ENCODE measurements at regions not wholly inside any gene's neighbourhood (a gene's known extent, or its start where the extent isn't known, plus 50 kb on each side); places are given as distances from the start of the nearest gene placed in this dataset.
A peak's percentile ranks its signal among the peaks of the same experiment; 100 is the strongest.

GRCh38 chr2:164439885-164440284 is 181.4 kb downstream of the GRB14 start:
- Histone ChIP-seq H3K4me3 (ENCODE audit: low read depth, low read length) (no peak overlapping the region), H3K27ac (ENCODE audit: low read depth, low read length) (no peak overlapping the region), H3K27me3 (ENCODE audit: control insufficient read depth, insufficient read depth, low read length) (no peaks in the 10 kb centered on the region), H3K9me3 (ENCODE audit: control insufficient read depth, insufficient read depth, low read length) (no peaks in the 10 kb centered on the region)
- POLR2A ChIA-PET: no interaction called here
- TF ChIP-seq CTCF (IDR thresholded peaks at IDR 0.05; ENCODE audit: low read depth, low read length): no peak
- CTCF ChIA-PET: no interaction called here
- DNase-seq (ENCODE audit: low read depth, low spot score): no peak

- no peak for DNase-seq (ENCODE audit: low read depth, low spot score)
- Histone ChIP-seq H3K9me3 (ENCODE audit: control insufficient read depth, insufficient read depth, low read length) (no peaks in the 10 kb centered on the region), H3K27ac (ENCODE audit: low read depth, low read length) (no peak overlapping the region), H3K27me3 (ENCODE audit: control insufficient read depth, insufficient read depth, low read length) (no peaks in the 10 kb centered on the region), H3K4me3 (ENCODE audit: low read depth, low read length) (no peak overlapping the region)
- ChIA-PET CTCF (no interaction called here), POLR2A (no interaction called here)
- TF ChIP-seq CTCF (IDR thresholded peaks at IDR 0.05; ENCODE audit: low read depth, low read length): no peak
Observed at GRCh38 chr2:164439235-164439634, 182.0 kb downstream of the GRB14 start.

- no peak for TF ChIP-seq CTCF (IDR thresholded peaks at IDR 0.05; ENCODE audit: low read depth, low read length)
- no peak for DNase-seq (ENCODE audit: low read depth, low spot score)
- Histone ChIP-seq H3K27me3 (ENCODE audit: control insufficient read depth, insufficient read depth, low read length) (no peaks in the 10 kb centered on the region), H3K9me3 (ENCODE audit: control insufficient read depth, insufficient read depth, low read length) (no peaks in the 10 kb centered on the region), H3K4me3 (ENCODE audit: low read depth, low read length) (no peak overlapping the region), H3K27ac (ENCODE audit: low read depth, low read length) (no peak overlapping the region)
- ChIA-PET POLR2A (no interaction called here), CTCF (no interaction called here)
Observed at GRCh38 chr2:164438490-164439205, 182.6 kb downstream of the GRB14 start.

- no peak for DNase-seq (ENCODE audit: low read depth, low spot score)
- CTCF ChIA-PET: interaction anchor here (1.1 kb wide), 1 partner anchor 9 kb away, joined by 4 read pairs; no protein-coding TSS in a partner anchor
- H3K27ac ChIP-seq (ENCODE audit: low read depth, low read length): no peak overlapping the region
- no peaks in the 10 kb centered on the region for H3K27me3 ChIP-seq (ENCODE audit: control insufficient read depth, insufficient read depth, low read length)
- no peaks in the 10 kb centered on the region for H3K9me3 ChIP-seq (ENCODE audit: control insufficient read depth, insufficient read depth, low read length)
- POLR2A ChIA-PET: interaction anchor here (0.6 kb wide), 1 partner anchor 1278 kb away, joined by 3 read pairs; no protein-coding TSS in a partner anchor
- no peak overlapping the region for H3K4me3 ChIP-seq (ENCODE audit: low read depth, low read length)
- TF ChIP-seq CTCF (IDR thresholded peaks at IDR 0.05; ENCODE audit: low read depth, low read length): no peak
Observed at GRCh38 chr2:164436131-164436530, 185.2 kb downstream of the GRB14 start.

GRCh38 chr2:164430166-164430783 is 191.0 kb downstream of the GRB14 start:
- Histone ChIP-seq H3K27me3 (ENCODE audit: control insufficient read depth, insufficient read depth, low read length) (no peaks in the 10 kb centered on the region), H3K27ac (ENCODE audit: low read depth, low read length) (no peak overlapping the region), H3K9me3 (ENCODE audit: control insufficient read depth, insufficient read depth, low read length) (no peaks in the 10 kb centered on the region), H3K4me3 (ENCODE audit: low read depth, low read length) (no peak overlapping the region)
- peak; percentile 74 for TF ChIP-seq CTCF (IDR thresholded peaks at IDR 0.05; ENCODE audit: low read depth, low read length)
- ChIA-PET CTCF (interaction anchor here (0.8 to 2.4 kb wide), 4 partner anchors 13 to 1260 kb away, joined by 3 to 11 read pairs (median 9); no protein-coding TSS in a partner anchor), POLR2A (no interaction called here)
- DNase-seq (ENCODE audit: low read depth, low spot score): peak; percentile 4
